ENCODE measurements at regions not wholly inside any gene's neighbourhood (a gene's known extent, or its start where the extent isn't known, plus 50 kb on each side); places are given as distances from the start of the nearest gene placed in this dataset.
"Not testable (repeated sequence)": the region's sequence is repeated elsewhere in the genome, so short reads cannot be mapped to it uniquely, and the experiment has no call there.

- no peak for DNase-seq
Measured at GRCh38 chrX:106220177-106220576, 52.1 kb downstream of the PWWP3B start.

GRCh38 chrX:106243376-106243775 lies 75.3 kb downstream of the PWWP3B start:
- DNase-seq = no peak

- DNase-seq = no peak
Measured at GRCh38 chrX:106246511-106246910, 78.4 kb downstream of the PWWP3B start.

GRCh38 chrX:106247162-106247561 lies 79.1 kb downstream of the PWWP3B start:
- DNase-seq = no peak

- DNase-seq = no peak
Measured at GRCh38 chrX:106249706-106250379, 81.7 kb downstream of the PWWP3B start.

GRCh38 chrX:106263817-106264216 lies 95.7 kb downstream of the PWWP3B start:
- DNase-seq = no peak

GRCh38 chrX:106273947-106274587 lies 106.0 kb downstream of the PWWP3B start:
- DNase-seq = not testable (repeated sequence)

- DNase-seq = not testable (repeated sequence)
Measured at GRCh38 chrX:106275172-106275571, 107.1 kb downstream of the PWWP3B start.

GRCh38 chrX:106278951-106279350 lies 110.8 kb downstream of the PWWP3B start:
- no peak for DNase-seq

- DNase-seq = no peak
Measured at GRCh38 chrX:106281383-106281782, 113.3 kb downstream of the PWWP3B start.

- DNase-seq = no peak
Measured at GRCh38 chrX:106283841-106284240, 115.7 kb downstream of the PWWP3B start.

GRCh38 chrX:106284431-106285025 lies 116.4 kb downstream of the PWWP3B start:
- no peak for DNase-seq

GRCh38 chrX:106286053-106286650 lies 118.0 kb downstream of the PWWP3B start:
- no peak for DNase-seq

GRCh38 chrX:106290778-106291177 lies 122.7 kb downstream of the PWWP3B start:
- not testable (repeated sequence) for DNase-seq

- not testable (repeated sequence) for DNase-seq
Measured at GRCh38 chrX:106291779-106292390, 123.8 kb downstream of the PWWP3B start.

- DNase-seq = no peak
Measured at GRCh38 chrX:106300239-106300638, 132.1 kb downstream of the PWWP3B start.

- no peak for DNase-seq
Measured at GRCh38 chrX:106300656-106301055, 132.6 kb downstream of the PWWP3B start.

- DNase-seq = no peak
Measured at GRCh38 chrX:106302304-106302703, 134.2 kb downstream of the PWWP3B start.

- DNase-seq = no peak
Measured at GRCh38 chrX:106306391-106306947, 138.4 kb downstream of the PWWP3B start.

- no peak for DNase-seq
Measured at GRCh38 chrX:106323357-106323756, 155.3 kb downstream of the PWWP3B start.

- DNase-seq = no peak
Measured at GRCh38 chrX:106331606-106332005, 163.5 kb downstream of the PWWP3B start.

GRCh38 chrX:106341823-106342222 lies 173.7 kb downstream of the PWWP3B start:
- no peak for DNase-seq

GRCh38 chrX:106356580-106356979 lies 188.5 kb downstream of the PWWP3B start:
- no peak for DNase-seq
